GM21529 (cell line): ENCODE measurements at regions not wholly inside any gene's neighbourhood (a gene's known extent, or its start where the extent isn't known, plus 50 kb on each side); places are given as distances from the start of the nearest gene placed in this dataset.
"Not testable (repeated sequence)": the region's sequence is repeated elsewhere in the genome, so short reads cannot be mapped to it uniquely, and the experiment has no call there.

Source experiments
- ATAC-seq: cut with Tn5 transposase; IDR thresholded peaks from one replicate; pipeline ENCODE4 v1.9.1; 2021; ENCODE audit not compliant: unreplicated experiment

GRCh38 chr5:136563489-136563888, 198.1 kb upstream of the TRPC7 start:
- no peak for ATAC-seq

- ATAC-seq = no peak
These were observed 194.8 kb upstream of the TRPC7 start for GRCh38 chr5:136560126-136560525.

- ATAC-seq = no peak
These were observed 194.3 kb upstream of the TRPC7 start for GRCh38 chr5:136559651-136560050.

- not testable (repeated sequence) for ATAC-seq
These were observed 181.8 kb upstream of the TRPC7 start for GRCh38 chr5:136547096-136547495.

GRCh38 chr5:136546441-136546840, 181.1 kb upstream of the TRPC7 start:
- not testable (repeated sequence) for ATAC-seq

GRCh38 chr5:136545031-136545430, 179.7 kb upstream of the TRPC7 start:
- not testable (repeated sequence) for ATAC-seq

- no peak for ATAC-seq
These were observed 173.2 kb upstream of the TRPC7 start for GRCh38 chr5:136538534-136538933.

- ATAC-seq = no peak
These were observed 163.7 kb upstream of the TRPC7 start for GRCh38 chr5:136529081-136529480.

- no peak for ATAC-seq
These were observed 163.2 kb upstream of the TRPC7 start for GRCh38 chr5:136528481-136529030.

GRCh38 chr5:136527311-136527710, 162.0 kb upstream of the TRPC7 start:
- ATAC-seq = no peak

- ATAC-seq = no peak
These were observed 161.4 kb upstream of the TRPC7 start for GRCh38 chr5:136526791-136527190.

GRCh38 chr5:136526021-136526420, 160.7 kb upstream of the TRPC7 start:
- no peak for ATAC-seq

- no peak for ATAC-seq
These were observed 160.3 kb upstream of the TRPC7 start for GRCh38 chr5:136525597-136525996.

GRCh38 chr5:136522217-136522956, 157.0 kb upstream of the TRPC7 start:
- ATAC-seq = no peak

GRCh38 chr5:136521696-136522095, 156.4 kb upstream of the TRPC7 start:
- no peak for ATAC-seq

- ATAC-seq = no peak
These were observed 153.5 kb upstream of the TRPC7 start for GRCh38 chr5:136518814-136519213.

GRCh38 chr5:136518174-136518573, 152.8 kb upstream of the TRPC7 start:
- ATAC-seq = no peak

- ATAC-seq = no peak
These were observed 152.4 kb upstream of the TRPC7 start for GRCh38 chr5:136517755-136518154.

GRCh38 chr5:136516637-136517036, 151.3 kb upstream of the TRPC7 start:
- no peak for ATAC-seq

GRCh38 chr5:136513430-136513829, 148.1 kb upstream of the TRPC7 start:
- no peak for ATAC-seq

GRCh38 chr5:136511046-136511445, 145.7 kb upstream of the TRPC7 start:
- no peak for ATAC-seq

GRCh38 chr5:136510481-136510880, 145.1 kb upstream of the TRPC7 start:
- ATAC-seq = no peak

- no peak for ATAC-seq
These were observed 140.8 kb upstream of the TRPC7 start for GRCh38 chr5:136506131-136506530.
